Testis (tissue), 2 donors: ENCODE measurements at regions not wholly inside any gene's neighbourhood (a gene's known extent, or its start where the extent isn't known, plus 50 kb on each side); places are given as distances from the start of the nearest gene placed in this dataset.

Experiments used
- CTCF ChIP-seq, 3 experiments: fragments of 450-650 bp in 2 of 3; fragments of 200-600 bp in 1 of 3; sonication (generic) in 1 of 3; IDR thresholded peaks; one replicate each; pipeline ENCODE4 v1.5.1; 2016 to 2019; ENCODE audit warnings: antibody characterized with exemption in 3 of 3, mild to moderate bottlenecking in 2 of 3, moderate library complexity in 1 of 3
- POLR2A ChIP-seq: fragments of 450-650 bp; IDR thresholded peaks from one replicate; pipeline ENCODE4 v1.6.1; 2017; ENCODE audit warnings: antibody characterized with exemption, mild to moderate bottlenecking, moderate library complexity

GRCh38 chr2:194495046-194495445 is 1162.0 kb upstream of the SLC39A10 start:
- TF ChIP-seq CTCF (IDR thresholded peaks at IDR 0.05) (no peak), POLR2A (no peak)
